Gastroesophageal sphincter (tissue), 4 donors: ENCODE measurements at regions not wholly inside any gene's neighbourhood (a gene's known extent, or its start where the extent isn't known, plus 50 kb on each side); places are given as distances from the start of the nearest gene placed in this dataset.

Experiments used
- ATAC-seq: fragments of 150-250 bp; one replicate; pipeline ENCODE4 v1.9.1; 2016; ENCODE audit warnings: mild to moderate bottlenecking, moderate library complexity
- H3K27ac ChIP-seq, 4 donors: fragments of 200-600 bp; sonication (generic) in 3 of 4; 1 replicate in 3 of 4; 2 replicates in 1 of 4; pipeline ENCODE4 v1.5.1; 2016 to 2019
- H3K27me3 ChIP-seq: fragments of 200-600 bp; sonication (generic); one replicate; pipeline ENCODE4 v1.5.1; 2019
- H3K36me3 ChIP-seq, 2 donors: fragments of 200-600 bp; sonication (generic); one replicate each; pipeline ENCODE4 v1.5.1; 2019; ENCODE audit warnings: control low read depth in 1 of 2
- H3K4me1 ChIP-seq, 3 donors: fragments of 200-600 bp; sonication (generic); 1 replicate in 2 of 3; 2 replicates in 1 of 3; pipeline ENCODE4 v1.5.1; 2016 to 2019; ENCODE audit warnings: control low read depth in 2 of 3
- H3K4me3 ChIP-seq, 2 donors: fragments of 200-600 bp; sonication (generic); one replicate each; pipeline ENCODE4 v1.5.1; 2019; ENCODE audit warnings: mild to moderate bottlenecking in 1 of 2, moderate library complexity in 1 of 2
- H3K9me3 ChIP-seq, 3 donors: fragments of 200-600 bp; sonication (generic); one replicate each; pipeline ENCODE4 v1.5.1; 2017 to 2019; ENCODE audit warnings: control low read depth in 2 of 3
- EP300 ChIP-seq: sonication (generic); formaldehyde crosslinking; IDR thresholded peaks from one replicate; pipeline ENCODE4 v1.6.1; 2017; ENCODE audit warnings: antibody characterized with exemption, mild to moderate bottlenecking
- POLR2A ChIP-seq, 2 donors: fragments of 450-650 bp; IDR thresholded peaks; one replicate each; pipeline ENCODE4 v1.6.1; 2017; ENCODE audit warnings: antibody characterized with exemption in 2 of 2, mild to moderate bottlenecking in 2 of 2, moderate library complexity in 1 of 2
- POLR2AphosphoS5 ChIP-seq: sonication (generic); formaldehyde crosslinking; IDR thresholded peaks from one replicate; pipeline ENCODE4 v1.6.1; 2017; ENCODE audit warnings: antibody characterized with exemption
- WGBS, 2 donors: methylation state at CpG; one replicate each; pipeline ENCODE4 v1.1.5; 2018; ENCODE audit warnings: low coverage in 1 of 2; 5-methylcytosine and 5-hydroxymethylcytosine counted together
- TF ChIP-seq, protein P1 (sequence below), 4 experiments: fragments of 200-600 bp in 2 of 4; fragments of 450-650 bp in 2 of 4; sonication (generic) in 1 of 4; IDR thresholded peaks; one replicate each; pipeline ENCODE4 v1.5.1; 2017 to 2019; ENCODE audit warnings: antibody characterized with exemption in 4 of 4, mild to moderate bottlenecking in 2 of 4, moderate library complexity in 2 of 4

DNA sequence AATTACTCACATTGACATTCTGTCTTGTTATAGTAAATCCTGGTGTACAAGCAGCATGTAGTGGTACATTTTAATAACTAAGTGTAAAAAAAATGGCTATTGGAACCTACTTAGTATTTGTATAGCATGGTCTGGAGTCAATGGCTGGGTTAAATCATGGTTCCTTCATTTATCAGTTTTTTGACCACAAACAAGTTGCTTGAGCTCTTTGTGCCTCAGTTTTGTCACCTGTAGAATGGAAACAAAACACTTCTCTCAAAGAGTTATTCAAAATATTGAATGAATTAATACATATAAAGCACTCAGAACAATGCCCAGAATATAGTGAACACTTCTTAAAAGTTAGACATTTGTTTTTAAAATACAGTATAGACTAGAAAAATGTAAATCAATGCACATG, 93.2 kb upstream of the HS3ST5 start:
- H3K9me3 ChIP-seq = no peaks in the 10 kb centered on the region
- no peak overlapping the region for H3K27ac ChIP-seq
- H3K4me1 ChIP-seq = no peaks in the 10 kb centered on the region
- ATAC-seq = no peak
- no peak overlapping the region for H3K4me3 ChIP-seq
- H3K36me3 ChIP-seq = no peaks in the 10 kb centered on the region
- TF ChIP-seq, protein P1, sequence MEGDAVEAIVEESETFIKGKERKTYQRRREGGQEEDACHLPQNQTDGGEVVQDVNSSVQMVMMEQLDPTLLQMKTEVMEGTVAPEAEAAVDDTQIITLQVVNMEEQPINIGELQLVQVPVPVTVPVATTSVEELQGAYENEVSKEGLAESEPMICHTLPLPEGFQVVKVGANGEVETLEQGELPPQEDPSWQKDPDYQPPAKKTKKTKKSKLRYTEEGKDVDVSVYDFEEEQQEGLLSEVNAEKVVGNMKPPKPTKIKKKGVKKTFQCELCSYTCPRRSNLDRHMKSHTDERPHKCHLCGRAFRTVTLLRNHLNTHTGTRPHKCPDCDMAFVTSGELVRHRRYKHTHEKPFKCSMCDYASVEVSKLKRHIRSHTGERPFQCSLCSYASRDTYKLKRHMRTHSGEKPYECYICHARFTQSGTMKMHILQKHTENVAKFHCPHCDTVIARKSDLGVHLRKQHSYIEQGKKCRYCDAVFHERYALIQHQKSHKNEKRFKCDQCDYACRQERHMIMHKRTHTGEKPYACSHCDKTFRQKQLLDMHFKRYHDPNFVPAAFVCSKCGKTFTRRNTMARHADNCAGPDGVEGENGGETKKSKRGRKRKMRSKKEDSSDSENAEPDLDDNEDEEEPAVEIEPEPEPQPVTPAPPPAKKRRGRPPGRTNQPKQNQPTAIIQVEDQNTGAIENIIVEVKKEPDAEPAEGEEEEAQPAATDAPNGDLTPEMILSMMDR (IDR thresholded peaks at IDR 0.05) = no peak
- no peak for TF ChIP-seq EP300
- TF ChIP-seq POLR2A (IDR thresholded peaks at IDR 0.05) = no peak
- TF ChIP-seq POLR2AphosphoS5 = no peak
- H3K27me3 ChIP-seq = no peaks in the 10 kb centered on the region

DNA sequence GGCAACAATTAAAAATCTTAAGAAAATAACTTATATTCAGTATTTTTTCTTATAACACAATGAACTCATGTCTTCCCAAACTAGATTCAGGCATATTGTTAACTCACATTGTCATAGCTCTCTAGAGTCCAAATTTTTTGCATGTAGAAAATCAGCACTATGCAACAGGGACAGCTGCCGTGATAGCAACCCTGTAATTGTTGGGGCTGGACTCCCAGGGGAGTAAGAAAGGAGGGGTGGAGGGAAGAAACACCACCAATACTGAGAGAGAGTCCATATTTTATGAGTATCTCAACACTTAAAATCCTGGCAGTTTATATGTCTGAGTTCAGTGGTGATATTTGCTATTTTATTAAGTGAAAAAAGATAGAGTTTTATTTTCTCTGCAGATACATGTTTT, 89.6 kb upstream of the HS3ST5 start:
- ATAC-seq = no peak
- H3K27me3 ChIP-seq = no peaks in the 10 kb centered on the region
- H3K4me1 ChIP-seq = no peaks in the 10 kb centered on the region
- no peaks in the 10 kb centered on the region for H3K36me3 ChIP-seq
- TF ChIP-seq EP300 = no peak
- TF ChIP-seq, protein P1 (IDR thresholded peaks at IDR 0.05) = no peak
- no peak for TF ChIP-seq POLR2AphosphoS5
- no peak for TF ChIP-seq POLR2A (IDR thresholded peaks at IDR 0.05)
- 36% methylated on average over 1 of the region's 1 CpG; no CpG with 5 or more reads in 1 of the 2 donors for WGBS, 2 donors
- no peak overlapping the region for H3K27ac ChIP-seq
- no peak overlapping the region for H3K4me3 ChIP-seq
- no peaks in the 10 kb centered on the region for H3K9me3 ChIP-seq

DNA sequence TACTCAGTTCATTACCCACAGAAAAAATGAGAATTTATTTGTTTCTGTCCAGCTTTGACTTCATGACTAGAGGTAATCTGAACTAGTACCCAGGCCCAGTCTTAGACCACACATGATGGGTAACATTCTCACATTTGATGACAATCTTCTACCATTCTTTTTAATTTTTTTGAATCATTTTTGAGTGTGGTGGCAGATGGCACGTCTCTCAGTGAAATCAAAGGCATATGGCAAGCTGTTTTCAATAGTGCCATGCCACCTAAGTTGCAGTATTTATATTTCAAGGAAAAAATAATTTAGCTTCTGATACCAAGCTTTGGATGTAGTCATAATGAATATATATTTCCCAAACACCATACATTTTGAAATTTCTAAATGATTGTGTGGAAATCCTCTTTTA, 88.8 kb upstream of the HS3ST5 start:
- ATAC-seq = no peak
- Histone ChIP-seq H3K27me3 (no peaks in the 10 kb centered on the region), H3K36me3 (no peaks in the 10 kb centered on the region), H3K4me1 (no peaks in the 10 kb centered on the region), H3K4me3 (no peak overlapping the region), H3K27ac (no peak overlapping the region), H3K9me3 (no peaks in the 10 kb centered on the region)
- TF ChIP-seq POLR2A (IDR thresholded peaks at IDR 0.05) = no peak
- 88 to 100% methylated on average over 1 of the region's 1 CpG for WGBS, 2 donors

DNA sequence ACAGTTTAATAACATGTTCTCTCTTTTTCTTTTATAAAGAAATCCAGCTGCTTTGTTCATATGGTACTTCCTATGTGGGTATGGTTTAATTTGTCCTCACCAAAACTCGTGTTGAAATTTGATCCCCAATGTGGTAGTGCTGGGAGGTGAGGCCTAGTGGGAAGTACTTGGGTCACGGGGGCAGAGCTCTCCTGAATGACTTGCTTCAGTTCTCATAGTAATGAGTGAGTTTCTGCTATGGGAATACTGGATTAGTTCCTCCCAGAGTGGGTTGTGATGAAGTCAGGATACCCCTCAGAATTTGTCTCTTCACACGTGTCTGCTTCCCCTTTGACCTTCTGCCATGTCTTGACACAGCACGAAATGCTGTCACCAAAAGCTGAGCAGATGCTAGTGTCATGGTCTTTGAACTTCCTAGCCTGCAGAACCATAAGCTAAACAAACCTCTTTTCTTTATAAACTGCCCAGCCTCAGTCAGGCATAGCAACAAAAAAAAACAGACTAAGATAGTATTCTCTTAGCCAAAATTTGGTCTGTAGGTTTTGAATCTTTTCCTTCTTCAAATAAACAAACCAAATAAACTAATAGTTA, 87.8 kb upstream of the HS3ST5 start:
- TF ChIP-seq POLR2A (IDR thresholded peaks at IDR 0.05) = no peak
- no peak for TF ChIP-seq POLR2AphosphoS5
- TF ChIP-seq, protein P1 (IDR thresholded peaks at IDR 0.05) = no peak
- no peak for TF ChIP-seq EP300
- 21 to 39% methylated on average over 2 to 4 of the region's 4 CpGs for WGBS, 2 donors
- Histone ChIP-seq H3K9me3 (no peaks in the 10 kb centered on the region), H3K27me3 (no peaks in the 10 kb centered on the region), H3K36me3 (no peaks in the 10 kb centered on the region), H3K27ac (no peak overlapping the region), H3K4me1 (no peaks in the 10 kb centered on the region), H3K4me3 (no peak overlapping the region)
- no peak for ATAC-seq

DNA sequence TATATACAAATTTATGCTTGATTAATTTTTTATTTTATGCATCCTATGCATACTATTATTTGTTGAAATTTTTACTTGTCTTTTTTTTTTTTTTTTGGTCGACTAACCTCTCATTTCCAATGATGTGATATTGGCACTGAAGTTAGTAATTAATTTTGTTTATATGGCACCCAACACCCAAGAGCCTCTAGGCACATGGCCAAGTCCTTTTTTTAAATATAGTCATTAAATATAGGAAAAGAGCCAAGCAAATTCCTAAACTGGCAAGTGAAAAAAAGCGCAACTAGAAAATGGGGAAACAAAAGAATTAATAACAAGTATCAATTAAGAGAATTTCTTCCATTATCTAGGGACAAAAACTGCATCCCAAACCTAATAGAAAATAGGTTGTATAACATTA, 85.5 kb upstream of the HS3ST5 start:
- H3K36me3 ChIP-seq = no peaks in the 10 kb centered on the region
- H3K4me1 ChIP-seq = no peaks in the 10 kb centered on the region
- H3K27me3 ChIP-seq = no peaks in the 10 kb centered on the region
- no peak overlapping the region for H3K4me3 ChIP-seq
- TF ChIP-seq POLR2A (IDR thresholded peaks at IDR 0.05) (no peak), POLR2AphosphoS5 (no peak), EP300 (no peak)
- TF ChIP-seq, protein P1 (IDR thresholded peaks at IDR 0.05) = no peak
- H3K9me3 ChIP-seq = no peaks in the 10 kb centered on the region
- no peak overlapping the region for H3K27ac ChIP-seq
- WGBS, 2 donors = 79 to 100% methylated on average over 1 to 2 of the region's 2 CpGs
- no peak for ATAC-seq
